HG02840 (cell line): ENCODE measurements at regions not wholly inside any gene's neighbourhood (a gene's known extent, or its start where the extent isn't known, plus 50 kb on each side); places are given as distances from the start of the nearest gene placed in this dataset.
"Not testable (repeated sequence)": the region's sequence is repeated elsewhere in the genome, so short reads cannot be mapped to it uniquely, and the experiment has no call there.

Experiments
- ATAC-seq: cut with Tn5 transposase; IDR thresholded peaks from one replicate; pipeline ENCODE4 v1.9.1; 2021; ENCODE audit warnings: mild to moderate bottlenecking, moderate library complexity, moderate number of reproducible peaks; ENCODE audit not compliant: unreplicated experiment, low FRiP score

DNA sequence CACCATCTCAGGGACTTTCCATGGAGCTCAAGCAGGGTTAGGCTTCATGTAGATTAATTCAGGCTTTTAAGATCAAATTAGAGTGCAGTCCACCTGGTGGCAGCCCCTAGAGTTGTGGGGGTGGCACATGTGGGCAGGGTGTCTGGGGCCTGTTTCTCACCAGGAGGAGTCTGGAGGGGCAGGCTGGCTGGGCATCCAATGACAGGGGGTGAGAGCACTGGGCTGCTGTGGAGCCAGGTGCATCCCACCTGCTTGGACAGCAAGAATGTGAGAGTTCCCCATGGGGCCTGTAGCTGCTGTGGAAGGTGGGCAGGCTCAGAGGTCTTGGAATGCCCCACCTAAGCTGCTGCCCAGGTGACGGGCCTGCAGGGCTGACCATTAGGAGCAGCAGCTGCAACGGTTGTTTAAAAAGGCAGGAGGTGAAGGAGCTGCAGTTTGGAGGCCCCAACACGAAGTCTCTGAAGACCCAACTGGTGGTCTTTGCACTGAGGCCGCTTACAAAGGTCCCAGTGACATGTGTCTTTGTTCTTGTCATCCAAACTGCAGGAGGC lies 686.3 kb upstream of the HS6ST1 start:
- no peak for ATAC-seq

DNA sequence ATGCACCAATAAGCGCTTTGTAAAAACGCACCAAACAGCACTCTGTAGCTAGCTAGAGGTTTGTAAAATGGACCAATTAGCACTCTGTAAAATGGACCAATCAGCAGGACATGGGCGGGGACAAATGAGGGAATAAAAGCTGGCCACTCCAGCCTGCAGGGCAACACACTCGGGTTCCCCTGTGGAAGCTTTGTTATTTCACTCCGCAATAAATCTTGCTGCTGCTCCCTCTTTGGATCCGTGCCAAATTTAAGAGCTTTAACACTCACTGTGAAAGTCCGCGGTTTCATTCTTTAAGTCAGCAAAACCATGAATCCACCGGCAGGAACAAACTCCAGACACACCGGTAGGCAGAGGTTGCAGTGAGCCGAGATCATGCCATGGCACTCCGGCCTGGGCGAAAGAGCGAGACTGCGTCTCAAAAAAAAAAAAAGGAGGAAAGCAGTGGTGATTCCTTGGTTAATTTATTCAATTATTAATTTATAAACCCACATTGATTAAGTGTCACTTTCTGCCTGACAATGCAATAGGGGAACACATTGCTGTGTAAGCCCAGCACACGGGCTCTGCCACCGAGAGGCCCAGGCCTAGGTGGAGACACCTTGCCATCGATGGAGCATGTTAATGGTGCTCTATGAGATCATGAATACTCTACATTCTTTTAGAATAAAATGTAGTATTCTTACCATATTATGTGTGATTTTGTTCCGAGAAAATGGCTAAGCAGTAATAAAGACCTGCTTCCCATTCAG lies 687.6 kb upstream of the HS6ST1 start:
- no peak for ATAC-seq

DNA sequence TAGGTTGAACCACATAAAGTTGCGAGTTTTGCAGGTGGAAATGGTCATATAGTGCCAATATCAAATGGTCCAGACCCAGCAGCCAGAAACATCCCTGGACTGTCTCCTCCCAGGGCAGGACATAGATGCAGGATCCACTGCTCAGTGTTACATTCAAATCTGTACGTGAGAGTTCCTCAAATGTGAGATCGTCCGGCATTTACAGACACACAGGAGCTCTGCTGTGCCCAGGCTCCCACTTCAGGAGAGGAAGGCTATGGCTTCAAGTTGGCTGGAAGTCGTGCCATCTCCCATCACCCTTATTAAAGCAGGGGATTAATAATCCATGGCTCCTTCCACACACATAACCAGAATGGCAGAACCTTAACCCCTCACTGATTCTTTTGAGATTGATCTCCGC lies 688.2 kb upstream of the HS6ST1 start:
- no peak for ATAC-seq

DNA sequence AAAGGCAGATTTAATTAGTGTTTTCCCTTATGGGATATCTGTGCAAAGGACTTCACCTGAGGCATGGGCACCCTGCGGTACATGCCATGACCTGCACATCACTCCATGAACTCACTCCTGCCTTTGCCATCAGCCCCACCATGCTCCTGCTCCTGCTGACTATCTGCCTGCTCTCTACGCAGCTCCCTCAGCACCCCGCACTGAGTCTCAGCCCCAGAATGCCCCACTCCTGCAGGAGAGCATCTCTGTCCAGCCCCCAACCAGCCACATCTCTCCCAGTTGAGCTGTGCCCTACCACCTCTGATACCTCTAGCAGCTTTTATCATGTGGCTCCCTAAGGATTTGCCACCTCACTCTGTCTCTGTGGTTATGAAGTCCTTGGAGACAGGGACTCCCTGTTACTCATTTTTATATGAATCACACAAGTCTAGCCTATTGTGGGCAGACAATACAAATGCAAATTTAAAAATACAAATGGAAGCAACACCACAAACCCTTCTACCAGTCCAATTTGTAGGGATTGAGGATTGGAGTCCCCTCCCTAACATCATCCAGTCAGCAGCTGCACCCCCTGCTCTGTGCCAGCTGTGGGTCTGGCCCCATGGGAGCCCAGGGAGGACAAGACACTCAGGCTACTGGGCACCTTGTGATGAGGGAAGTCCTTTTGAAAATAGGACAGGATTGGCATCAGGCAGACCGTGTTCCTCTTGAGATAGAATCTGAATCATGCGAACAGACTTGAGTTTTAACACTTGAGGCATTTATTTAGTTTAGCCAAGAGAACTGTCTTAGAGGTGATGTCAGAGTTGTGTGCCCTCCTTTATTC lies 689.6 kb upstream of the HS6ST1 start:
- ATAC-seq, result no peak

DNA sequence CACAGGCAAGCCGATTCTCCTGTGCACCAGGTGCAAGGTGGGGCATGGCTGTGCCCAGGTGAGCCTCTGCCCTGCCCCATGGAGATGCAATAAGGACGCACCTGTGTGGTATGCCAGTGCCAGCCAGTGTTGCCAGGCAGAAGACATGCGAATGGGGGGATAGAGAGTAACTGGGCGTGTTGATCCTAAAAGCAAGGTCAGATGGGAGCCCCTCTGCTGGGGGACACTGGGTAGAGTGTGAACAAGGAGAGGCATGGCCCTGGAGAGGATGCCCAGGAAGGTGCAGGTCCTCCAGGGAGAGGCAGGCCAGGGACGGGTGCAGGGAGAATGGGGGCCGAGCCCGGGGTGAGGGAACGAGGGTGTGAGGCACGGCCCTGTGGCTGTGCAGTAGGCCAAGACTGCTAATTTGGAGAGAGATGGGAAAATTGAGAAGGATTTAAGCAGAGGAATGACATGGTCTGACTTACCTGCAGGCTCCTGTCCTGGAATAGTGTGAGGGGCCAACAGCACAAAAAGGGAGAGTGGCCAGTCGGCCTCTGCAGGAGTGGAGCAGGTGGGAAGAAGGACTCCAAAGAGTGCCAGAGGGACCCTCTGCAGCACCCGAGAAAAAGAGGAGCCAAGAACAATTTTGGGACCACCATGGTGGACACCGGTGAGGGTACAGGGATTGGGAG lies 690.4 kb upstream of the HS6ST1 start:
- no peak for ATAC-seq

DNA sequence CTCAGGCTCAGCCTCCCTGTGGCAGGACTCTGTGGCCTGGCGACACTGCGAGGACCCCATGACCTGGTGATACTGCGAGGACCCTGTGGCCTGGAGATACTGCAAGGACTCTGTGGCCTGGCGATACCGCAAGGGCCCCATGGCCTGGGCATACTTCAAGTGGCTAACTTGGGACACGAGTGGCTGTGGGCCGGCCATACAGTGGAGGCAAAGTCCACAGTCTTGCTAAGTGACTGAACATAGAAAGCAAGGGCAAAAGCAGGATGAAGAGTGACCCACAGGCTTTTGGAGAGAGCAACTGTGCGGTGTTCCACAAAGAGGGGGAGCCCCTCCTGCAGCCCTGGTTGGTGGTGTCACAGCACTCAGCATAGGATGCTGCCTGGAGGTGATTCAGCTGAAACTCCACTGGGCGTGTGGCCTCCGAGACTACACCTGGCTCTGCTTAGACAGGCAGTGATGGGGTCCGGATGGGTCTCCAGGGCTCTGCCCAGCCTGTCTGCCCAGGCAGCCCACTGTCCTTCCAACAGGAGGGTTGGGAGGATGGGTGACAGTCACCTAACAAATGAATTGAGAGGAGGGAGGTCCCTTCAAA lies 691.0 kb upstream of the HS6ST1 start:
- no peak for ATAC-seq

DNA sequence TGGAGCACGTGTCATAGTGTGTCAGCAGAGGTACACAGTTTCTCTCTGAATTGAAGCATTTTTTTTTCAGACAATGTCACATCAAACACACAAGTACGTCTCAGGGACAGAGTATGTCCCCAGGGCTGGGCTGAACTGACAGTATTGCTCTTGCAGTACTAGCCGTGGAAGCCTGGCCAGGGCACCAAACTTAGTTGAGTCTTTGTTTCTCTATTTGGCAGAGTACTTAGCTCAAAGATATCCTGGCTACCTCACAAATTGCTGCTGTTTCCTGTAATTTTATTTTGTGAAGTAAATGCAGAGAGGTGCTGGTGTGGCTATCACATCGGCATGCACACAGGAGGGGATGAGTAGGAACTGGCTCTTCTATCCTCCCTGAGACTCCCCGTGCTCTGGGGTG lies 691.6 kb upstream of the HS6ST1 start:
- no peak for ATAC-seq

DNA sequence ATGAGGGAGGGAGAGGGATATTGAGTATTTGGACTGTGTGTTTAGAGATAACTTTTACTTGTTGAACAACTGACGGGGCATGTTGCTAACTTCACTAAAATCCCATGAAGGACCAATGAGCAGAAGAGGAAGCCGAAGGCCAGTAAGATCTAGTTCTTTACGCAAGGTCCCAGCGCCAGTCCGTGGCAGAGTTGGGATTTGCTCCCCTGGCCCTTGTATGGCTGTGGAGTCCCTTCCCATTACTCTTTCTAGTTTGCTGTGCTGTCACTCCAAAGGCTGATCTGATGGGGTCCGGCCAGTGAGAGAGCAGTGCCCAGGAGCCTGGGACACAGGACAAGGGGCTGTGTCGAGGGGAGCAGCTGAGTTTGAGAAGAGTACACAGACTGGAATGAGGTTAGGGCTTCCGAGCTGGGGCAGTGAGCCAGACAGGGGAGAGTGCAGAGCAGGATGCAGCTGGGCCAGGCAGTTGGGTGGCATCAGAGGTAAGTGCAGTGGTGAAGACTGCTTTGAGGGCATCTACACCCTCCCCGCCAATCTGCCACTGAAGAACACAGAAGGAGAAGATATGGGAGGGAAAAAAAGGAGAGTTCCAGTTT lies 692.9 kb upstream of the HS6ST1 start:
- no peak for ATAC-seq

DNA sequence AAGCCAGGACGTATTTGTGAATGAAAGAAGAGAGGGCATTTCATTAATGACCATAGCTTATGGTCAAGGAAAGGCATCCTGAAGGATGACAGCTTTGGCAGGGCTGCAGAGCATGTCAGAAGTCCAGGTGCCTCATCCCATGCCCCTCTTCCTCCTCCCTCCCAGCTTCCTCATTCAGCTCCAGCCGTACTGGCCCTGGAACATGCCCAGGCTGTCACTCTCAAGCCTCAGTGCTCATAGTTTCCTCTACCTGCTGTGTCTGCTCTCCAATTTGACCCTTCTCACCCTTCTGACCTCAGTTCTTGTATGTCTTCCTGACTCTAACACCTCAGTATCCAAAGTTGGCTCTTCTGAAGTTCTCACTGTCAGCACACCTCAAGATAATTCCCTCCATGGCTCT lies 695.8 kb upstream of the HS6ST1 start:
- no peak for ATAC-seq

DNA sequence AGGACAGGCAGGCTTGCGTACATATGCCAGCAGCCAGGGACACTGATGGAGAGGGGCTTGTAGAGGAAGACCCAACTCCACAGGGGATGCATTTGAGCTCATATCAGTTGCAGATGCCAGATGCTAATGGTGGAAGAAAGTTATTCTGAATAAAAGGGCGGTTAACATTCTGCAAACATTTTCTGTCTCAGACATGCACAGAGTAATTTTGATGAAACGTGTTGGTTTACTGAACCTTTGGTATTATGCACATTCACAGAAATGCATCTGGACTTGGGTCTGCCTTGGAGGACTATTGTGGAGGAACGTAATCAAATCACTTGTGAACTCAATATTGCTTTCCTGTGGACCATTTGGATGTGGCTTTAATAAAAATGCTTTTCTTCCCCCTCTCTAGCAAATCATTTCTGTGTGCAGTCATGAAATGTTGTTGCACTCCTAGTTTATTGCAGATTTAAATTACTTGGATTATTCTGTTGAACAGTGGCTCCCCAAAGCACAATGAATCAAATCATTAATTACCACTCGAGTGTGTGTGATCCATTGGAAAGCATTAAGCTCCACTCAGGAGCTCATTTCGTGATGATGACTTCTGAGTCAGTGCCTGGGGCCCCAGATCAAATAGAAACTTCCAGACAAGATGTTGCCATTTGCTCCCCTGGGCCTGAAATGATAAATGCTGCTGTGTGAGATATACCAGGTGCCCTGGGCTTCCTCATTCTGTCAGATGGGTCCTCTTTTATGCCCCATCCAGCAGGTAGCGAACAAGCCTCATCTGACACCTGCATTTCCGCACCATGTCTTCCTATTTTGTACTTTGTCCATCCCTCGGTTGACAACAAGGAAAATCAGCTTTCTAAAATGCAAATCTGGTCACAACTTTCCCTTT lies 697.0 kb upstream of the HS6ST1 start:
- ATAC-seq, result no peak

DNA sequence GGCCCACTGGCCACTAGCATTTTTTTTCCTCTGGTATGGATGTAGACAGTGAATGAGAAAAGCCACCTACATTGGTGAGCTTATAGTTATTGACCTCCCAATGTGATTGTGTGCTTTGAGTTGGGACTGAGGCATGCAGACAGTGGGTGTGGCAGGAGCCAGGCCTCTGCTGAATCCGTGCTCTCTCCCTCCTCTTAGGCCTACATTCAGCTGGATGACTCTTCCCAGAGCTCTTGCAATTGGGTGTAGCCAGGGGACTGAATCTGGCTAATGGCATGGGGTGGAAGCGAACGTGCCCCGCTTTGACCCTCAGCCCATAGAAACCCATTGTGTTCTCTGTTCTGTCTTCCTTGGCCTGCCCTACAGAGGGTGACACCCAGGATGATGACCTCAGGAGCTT lies 698.3 kb upstream of the HS6ST1 start:
- no peak for ATAC-seq

DNA sequence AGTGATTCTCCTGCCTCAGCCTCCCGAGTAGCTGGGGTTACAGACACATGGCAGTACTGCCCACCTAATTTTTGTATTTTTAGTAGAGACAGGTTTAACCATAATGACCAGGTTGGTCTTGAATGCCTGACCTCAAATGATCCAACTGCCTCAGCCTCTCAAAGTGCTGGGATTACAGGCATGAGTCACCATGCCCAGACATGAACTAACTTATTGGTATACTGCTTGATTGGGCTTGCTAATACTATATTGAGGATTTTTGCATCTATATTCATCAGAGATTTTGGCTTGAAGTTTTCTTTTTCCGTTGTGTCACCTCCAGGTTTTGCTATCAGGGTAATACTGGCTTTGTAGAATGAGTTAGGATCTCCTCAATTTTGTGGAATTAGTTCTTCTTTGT lies 706.1 kb upstream of the HS6ST1 start:
- ATAC-seq, result no peak

DNA sequence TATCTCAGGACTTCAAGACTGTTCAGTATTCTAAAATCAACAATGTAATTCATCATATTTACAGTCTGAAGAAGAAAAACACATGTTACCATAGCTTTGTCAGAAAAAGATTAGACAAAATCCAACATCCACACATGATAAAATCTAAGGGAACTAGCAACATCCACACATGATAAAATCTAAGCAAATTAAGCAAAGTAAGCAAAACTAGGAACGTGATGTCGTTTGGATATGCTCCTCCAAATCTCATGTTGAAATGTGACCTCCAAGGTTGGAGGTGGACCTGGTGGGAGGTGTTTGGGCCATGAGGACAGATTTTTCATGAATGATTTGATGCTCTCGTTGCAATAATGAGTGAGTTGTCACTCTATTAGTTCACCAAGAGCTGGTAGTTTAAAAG lies 717.3 kb upstream of the HS6ST1 start:
- no peak for ATAC-seq

DNA sequence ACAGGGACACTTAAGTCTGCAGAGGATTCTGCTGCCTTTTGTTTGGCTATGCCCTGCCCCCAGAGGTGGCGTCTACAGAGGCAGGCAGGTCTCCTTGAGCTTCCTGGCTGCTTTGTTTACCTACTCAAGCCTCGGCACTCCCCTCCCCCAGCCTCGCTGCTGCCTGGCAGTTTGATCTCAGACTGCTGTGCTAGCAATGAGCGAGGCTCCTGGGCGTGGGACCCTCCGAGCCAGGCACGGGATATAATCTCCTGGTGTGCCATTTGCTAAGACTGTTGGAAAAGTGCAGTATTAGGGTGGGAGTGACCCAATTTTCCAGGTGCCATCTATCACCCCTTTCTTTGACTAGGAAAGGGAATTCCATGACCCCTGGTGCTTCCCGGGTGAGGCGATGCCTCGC lies 725.0 kb upstream of the HS6ST1 start:
- not testable (repeated sequence) for ATAC-seq

DNA sequence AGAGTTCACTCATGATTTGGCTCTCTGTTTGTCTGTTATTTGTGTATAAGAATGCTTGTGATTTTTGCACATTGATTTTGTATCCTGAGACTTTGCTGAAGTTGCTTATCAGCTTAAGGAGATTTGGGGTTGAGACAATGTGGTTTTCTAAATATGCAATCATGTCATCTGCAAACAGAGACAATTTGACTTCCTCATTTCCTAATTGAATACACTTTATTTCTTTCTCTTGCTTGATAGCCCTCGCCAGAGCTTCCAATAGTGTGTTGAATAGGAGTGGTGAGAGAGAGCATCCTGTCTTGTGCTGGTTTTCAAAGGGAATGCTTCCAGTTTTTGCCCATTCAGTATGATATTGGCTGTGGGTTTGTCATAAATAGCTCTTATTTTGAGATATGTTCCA lies 727.8 kb upstream of the HS6ST1 start:
- not testable (repeated sequence) for ATAC-seq

DNA sequence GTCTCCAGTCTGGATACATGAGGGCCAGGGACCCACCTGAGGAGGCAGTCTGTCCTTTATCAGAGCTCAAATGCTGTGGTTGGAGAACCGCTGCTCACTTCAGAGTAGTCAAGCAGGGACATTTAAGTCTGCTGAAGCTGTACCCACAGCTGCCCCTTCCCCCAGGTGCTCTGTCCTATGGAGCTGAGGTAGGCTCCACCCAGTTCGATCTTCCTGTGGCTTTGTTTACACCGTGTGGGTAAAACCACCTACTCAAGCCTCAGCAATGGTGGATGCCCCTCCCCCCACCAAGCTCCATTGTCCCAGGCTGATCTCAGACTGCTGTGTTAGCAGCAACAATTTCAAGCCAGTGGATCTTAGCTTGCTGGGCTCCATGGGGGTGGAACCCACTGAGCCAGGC lies 731.4 kb upstream of the HS6ST1 start:
- ATAC-seq, result no peak

DNA sequence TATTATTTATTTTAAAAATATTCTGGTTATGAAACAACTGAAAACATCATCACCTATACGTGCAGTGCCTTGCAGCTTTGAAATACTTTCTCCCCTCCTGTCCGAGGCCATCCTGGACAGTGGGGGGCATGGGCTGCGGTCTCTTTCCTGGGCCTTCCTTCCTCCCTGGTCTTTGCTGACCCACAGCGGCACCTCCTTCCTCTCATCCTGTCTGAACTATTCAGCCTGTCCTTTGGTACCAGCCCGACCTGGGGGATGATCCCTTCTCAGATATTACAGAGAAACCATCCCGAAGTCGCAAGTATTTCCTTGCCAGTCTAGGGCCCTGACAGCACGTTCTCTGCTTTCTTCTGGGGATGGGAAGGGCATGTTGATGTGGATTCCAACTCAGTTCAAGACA lies 736.6 kb upstream of the HS6ST1 start:
- ATAC-seq, result no peak

DNA sequence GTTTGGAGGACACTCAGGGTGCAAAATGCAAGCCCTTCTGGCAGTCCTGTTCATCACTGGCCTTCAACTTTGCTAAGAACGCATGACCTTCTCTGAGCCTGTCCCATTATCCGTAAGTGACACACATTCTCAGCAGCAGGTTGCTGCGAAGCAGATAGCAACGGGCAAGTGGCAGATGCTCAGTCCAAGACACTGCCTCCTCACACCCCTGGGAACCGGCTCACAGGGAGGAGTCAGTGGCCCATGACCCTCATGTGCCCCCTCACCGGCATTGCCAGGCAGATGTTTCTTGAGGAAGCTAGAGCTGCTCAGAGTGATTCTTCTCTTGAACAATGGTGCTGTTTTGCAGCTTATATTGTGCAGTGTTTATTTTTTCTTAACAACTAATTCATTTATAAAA lies 737.2 kb upstream of the HS6ST1 start:
- no peak for ATAC-seq

DNA sequence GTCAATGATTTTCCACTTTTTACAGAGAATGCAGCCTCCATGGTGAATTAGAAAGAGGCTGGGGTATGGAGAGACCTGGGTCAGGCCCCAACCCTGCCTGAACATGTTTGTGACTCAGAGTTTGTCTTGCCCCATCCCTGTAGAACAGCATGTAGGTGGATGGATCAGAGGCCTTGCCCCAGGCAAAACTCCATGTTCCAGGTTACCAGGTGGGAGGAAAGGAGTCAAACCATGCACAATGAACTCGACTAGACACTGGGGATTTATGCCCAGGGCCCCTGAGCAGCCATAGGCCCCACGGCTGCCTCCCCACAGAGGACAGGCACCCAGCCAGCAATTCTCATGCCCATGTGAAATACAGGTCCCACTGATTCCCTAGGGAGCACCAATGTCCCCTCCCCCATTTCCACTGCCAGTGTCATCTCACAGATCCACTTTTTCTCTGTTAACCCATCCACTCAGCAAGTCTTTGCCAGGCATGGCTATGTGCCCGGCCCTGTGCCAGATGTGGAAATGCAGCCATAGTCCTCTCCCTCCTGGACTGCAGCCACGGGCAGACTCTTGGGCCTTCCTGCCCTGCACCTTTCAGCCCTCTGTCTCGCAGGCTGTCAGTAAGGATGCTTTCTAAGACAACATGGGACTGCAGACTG lies 737.8 kb upstream of the HS6ST1 start:
- no peak for ATAC-seq
